Stimulated activated CD8-positive, alpha-beta memory T cell treated with anti-CD3 and anti-CD28 coated beads, Interleukin-12 subunit alpha, Interleukin-12 subunit beta, amount 100 ng/mL, for 24 hours (primary cell): ENCODE measurements at regions not wholly inside any gene's neighbourhood (a gene's known extent, or its start where the extent isn't known, plus 50 kb on each side); places are given as distances from the start of the nearest gene placed in this dataset.

Experiments
- DNase-seq: peaks from one replicate; pipeline ENCODE4 v3.0.0-alpha.2; 2020; ENCODE audit errors: extremely low read depth

DNA sequence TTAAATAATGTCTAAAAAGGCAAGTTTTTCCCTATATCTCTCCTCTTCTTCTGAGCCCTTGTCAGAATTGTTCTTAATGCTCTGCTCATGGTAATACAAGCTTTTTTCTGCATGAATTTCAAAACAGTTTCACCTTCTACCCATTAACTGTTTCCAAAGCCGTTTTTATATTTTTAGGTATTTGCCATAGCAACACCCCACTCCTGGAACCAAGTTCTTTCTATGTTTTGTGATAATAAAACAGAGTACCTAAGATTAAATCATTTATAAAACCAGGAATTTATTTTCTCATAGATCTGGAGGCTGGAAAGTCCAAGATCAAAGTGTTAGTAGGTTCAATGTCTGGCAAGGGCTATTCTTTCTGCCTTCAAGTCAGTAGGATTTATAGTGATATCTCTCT lies 497.4 kb downstream of the ETS1 start:
- no peak for DNase-seq

DNA sequence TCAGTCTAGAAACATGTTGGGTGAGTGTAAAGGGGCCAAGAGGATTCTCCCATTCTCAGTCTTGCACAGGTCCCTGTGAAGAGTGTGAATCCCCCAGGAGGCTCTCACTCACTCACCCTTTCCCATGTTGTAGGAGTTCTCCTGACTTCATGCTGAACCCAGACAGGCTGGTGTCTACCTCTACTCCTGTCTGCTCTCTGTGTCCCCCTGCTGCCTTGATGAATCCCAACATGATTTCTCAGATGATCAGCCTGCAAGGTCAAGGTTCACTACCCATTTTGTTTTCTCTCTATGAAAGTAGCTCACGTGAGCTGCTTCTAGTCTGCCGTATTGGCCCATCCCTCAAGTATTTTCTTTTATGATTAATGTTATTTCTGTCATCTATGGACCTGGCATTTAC lies 500.6 kb downstream of the ETS1 start:
- DNase-seq: no peak

DNA sequence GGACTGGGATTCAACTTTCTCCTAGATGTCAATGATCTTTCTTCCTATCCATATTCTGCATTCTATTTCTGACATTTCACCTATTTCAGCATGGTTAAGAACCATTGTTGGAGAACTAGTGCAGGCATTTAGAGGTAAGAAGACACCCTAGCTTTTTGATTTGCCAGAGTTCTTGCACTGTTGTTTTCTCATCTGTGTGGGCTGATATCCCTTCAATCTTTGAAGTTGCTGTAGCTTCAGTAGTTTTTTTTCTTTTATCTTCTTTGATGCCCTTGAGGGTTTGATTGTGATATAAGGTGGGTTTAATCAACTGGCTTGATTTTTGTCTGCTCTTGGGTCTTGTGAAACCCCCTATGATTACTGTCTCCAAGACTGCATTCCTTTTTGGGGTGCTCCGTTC lies 502.1 kb downstream of the ETS1 start:
- no peak for DNase-seq

DNA sequence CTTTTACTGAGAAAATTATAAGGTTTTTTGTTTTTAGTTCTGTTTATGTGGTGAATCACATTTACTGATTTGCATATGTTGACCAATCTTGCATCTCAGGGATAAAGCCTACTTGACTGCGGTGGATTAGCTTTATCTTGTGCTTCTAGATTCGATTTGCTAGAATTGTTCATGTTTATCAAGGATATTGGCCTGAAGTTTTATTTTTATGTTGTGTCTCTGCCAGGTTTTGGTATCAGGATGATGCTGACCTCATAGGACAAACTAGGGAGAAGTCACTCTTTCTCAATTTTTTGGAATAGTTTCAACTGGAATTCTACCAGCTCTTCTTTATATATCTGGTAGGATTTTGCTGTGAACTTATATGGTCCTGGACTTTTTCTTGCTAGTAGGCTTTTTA lies 504.8 kb downstream of the ETS1 start:
- DNase-seq: no peak

DNA sequence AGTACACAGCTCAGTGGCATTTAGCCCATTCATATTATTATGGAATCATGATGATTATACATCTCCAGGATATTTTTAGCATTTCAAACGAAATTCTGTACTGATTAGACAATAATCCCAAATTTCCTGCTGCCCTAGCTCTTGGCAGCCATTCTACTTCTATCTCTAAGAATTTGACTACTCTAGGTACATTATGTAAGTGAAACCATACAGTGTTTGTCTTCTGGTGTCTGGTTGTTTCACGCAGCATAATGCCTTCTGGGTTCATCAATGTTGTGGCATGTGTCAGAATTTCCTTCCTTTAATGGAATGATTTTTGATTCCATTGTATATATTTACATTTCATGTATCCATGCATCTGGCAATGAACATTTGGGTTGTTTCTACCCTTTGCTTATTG lies 517.7 kb downstream of the ETS1 start:
- DNase-seq: no peak

DNA sequence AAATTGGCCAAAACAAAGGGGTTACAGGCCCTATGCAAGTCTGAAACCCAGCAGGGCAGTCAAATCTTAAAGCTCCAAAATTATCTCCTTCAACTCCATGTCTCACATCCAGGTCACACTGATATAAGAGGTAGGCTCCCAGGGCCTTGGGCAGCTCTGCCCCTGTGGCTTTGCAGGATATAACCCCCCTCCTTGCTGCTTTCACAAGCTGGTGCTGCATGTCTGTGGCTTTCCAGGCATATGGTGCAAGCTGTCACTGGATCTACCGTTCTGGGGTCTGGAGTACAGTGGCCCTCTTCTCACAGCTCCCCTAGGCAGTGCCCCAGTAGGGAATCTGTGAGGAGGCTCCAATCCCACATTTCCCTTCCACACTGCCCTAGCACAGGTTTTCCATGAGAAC lies 519.6 kb downstream of the ETS1 start:
- no peak for DNase-seq

DNA sequence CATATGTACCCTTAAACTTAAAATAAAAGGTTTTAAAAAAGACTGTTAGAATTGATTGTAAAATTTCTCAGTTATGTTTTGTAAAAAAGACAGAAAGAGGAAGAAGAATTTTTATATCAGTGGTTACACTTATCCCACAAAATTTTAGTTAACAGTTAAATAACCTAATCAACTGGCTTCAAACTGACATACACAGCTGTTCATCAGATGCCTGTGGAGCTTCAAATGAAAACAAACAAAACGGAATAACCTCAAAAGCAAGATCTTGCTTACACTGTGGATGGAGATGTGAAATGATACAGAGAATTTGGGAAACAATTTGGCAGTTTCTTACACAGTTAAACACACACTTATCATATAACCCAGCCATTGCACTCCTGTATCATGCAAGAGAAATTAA lies 521.0 kb downstream of the ETS1 start:
- no peak for DNase-seq

DNA sequence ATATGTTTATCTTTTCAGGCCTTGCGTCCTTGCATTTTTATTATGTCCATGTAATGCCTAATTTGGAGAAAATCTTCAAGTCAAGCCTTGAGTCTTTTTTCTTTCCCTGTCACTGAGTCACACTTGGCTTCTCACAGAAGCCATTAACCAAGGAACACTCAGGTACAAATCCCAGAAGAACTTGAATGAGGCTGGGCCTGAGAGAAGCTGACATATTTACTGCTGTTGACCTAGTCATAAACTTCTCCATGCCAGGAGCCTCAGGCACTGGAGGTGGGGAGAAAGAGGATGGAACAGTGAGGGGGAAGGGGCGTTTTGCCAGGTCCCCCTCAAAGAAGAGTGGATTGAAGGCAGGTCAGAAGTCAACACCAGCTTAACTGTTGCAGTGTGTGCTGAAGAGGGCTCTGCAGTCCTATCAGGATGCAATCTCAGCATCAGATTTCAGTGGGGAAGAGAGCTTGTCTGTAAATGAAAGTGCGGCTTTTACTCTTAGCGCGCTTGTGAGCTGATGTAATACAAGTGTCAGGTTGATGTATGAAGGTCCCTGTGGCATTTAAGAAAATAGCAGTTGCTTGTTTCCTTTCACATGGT lies 526.0 kb downstream of the ETS1 start:
- DNase-seq: no peak

DNA sequence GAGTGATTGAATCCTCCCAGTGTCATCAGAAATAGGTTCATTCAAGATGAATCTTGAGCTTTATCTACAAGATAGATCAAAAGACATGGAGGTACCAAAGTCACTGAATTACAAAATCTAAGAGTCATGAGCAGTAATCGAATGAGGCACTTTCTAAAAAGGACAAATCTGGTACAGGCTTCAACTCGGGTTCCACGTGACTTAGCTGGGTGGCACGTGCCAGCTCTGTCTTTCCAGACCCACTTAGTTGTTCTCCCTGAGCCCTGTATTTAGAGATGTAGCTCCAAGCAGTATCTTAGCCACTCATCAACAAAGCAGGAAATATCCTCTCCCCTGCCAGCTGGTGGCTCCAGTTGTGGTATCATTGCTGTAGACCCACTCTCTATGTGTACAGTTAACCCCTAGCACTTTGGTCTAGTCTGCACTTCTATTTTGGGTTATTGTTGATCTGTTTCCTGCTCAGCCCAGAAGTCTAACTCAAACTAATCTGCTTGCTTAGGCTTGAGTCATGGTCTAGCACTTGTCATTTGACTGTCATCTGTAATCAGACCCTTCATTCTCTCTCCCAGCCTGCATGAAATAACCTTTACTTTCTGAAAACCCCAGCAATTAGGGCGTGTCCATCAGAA lies 528.7 kb downstream of the ETS1 start:
- no peak for DNase-seq

DNA sequence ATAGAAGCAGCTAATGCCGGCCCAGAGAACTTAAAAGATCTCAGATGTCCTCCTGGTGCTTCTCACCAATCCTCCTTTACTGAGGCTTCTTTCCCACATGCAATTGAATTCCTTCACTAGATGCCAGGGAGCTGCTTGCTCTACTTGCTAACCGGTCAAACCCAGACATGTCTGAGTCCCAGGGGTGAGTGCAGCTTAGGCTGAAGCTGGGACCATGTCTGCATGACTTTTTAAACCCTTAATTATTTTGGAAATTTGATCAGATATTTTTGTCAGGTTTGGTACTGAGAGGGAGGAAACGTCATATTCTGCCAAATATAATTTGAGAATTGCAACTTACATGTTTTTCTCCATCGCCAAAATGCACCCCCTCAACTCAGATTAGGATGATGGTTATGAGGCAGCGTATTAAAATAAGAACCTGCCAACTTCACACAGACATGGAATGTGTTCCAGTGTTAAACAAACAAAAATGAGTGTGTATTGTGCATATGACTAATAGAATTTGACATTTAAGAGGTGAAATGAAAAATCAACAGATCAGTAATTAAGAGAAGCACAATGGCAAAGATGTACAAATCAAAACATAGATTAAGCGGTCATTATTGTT lies 529.5 kb downstream of the ETS1 start:
- no peak for DNase-seq

DNA sequence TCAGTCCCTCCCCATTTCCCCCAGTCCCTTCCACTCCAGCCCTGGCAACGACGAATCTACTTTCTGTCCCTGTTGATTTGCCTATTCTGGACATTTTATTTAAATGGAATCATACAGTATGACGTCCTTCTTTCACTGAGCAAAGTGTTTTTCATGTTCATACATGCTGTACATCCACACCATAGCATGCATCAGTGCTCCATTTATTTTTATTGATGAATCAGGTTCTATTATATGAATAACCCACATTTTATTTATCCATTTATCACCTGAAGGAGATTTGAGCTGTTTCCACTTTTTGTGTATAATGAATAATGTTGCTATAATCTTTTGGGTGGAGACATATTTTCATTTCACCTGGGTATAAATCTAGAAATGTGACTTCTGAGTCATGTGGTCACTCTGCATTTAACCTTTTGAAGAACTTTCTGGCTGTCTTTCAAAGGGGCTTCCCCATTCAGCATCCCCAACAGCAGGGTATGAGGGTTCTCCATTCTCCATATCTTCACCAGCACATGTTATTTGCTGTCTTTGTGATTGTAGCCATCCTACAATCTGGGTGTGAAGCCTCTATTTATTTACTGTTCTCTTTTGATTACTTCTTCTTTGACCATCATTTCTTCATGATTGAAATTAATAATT lies 531.7 kb downstream of the ETS1 start:
- no peak for DNase-seq

DNA sequence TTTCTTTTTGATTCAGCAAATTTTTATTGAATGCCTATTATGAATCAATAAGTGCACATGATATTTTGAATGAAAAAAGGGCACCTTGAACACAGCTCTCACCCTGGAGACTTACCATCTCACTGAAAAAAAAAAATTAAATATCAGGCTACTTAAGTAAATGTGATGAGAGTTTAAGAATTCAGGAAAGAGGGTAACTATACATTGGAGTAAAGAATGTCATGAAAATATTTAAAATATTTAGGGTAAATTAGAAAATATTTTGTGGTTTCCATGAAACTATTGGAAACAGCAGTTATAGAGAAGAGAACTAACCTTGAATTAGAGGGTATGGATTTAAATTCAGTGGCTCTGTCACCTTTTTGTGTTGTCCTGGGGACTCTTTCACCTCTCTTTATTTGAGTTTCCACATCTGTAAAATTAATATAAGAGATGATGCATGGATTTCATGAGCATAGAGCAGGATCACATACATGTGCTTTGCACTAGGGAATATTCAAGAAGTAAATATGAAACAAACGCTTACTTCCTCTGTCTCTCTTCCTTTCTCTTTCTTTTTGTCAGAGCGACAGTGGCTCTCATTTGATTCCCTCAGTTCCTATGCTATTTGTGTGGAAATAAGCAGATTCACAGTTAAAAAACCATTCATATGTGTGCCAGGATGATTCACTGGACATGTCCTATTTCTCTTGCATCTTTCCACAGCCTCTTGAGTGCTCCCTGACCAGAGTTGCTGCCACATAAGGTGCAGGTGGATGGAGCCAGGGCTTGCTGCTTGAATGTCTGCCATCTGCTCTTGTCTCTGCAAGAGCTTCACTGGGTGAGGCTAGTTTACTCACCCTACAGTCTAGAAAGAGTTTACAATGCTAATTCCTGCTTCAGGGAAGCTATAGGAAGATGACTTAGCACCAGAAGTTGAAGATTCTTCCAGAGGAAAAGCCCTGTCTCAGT lies 533.1 kb downstream of the ETS1 start:
- DNase-seq: no peak

DNA sequence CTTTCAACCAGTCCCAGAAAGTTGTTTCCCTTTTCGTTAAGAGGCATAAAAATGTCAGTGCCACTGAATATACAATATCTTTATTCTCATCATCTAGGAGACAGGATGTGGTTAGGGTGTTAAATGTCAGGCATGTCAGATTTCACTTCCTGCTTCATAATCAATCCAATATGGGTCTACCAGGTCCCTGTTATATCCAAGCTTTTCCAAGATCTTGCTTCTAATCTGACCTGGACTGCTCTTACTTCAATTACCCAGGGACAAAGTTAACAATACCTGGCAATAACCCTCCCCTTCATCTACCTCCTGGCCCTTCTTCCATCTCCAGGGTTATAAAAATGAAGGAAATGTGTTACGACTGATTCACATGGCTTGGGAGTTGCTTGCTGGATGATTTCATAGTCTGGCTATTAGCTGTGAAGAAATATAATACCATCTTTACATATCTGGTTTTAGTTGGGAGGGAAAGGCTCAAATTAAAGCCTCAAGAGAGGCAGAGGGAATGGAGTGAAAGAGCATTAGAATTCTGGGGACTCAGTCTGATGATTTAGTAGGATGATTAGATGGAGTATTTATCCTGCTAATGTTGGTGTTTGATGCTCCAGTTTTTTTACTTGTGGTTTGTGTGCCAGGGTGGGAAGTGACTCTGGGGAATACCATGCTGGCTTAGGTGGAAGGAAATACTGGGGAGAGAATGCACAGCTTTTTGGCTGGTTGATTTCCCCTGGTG lies 534.3 kb downstream of the ETS1 start:
- DNase-seq: no peak

DNA sequence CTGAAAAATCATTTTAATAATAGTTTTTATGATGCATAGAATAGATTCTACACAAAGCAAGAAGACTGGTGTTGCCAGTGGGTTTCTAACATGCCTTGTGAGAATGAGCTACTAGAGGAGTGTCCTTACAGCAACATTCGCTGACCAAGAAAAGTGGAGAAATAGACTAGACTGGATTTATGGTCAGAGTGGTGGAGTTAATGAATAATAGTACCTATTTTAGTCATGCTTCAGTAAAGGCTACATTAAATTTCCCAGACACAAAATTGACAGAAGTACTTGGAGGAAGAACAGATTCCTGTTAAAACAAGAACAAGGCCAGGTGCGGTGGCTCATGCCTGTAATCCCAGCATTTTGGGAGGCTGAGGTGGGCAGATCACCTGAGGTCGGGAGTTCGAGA lies 539.2 kb downstream of the ETS1 start:
- no peak for DNase-seq

DNA sequence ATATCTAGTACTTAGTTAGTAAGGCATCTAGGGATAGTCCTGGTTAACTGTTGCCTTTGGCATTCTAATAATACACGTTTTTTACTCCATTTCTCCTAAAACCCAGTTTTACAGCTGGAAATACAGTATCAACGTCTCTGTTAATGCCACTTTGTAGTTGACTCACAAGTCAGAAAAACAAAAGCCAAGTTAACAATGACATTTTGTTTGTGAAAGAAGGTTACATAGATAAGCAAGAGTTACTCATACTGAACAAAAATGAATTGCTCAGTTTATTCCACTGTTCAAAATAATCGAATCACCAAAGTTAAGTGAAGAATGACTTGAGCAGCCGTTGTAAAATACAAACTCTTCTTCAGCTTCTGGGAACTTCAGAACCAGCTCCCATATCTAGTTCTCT lies 540.3 kb downstream of the ETS1 start:
- no peak for DNase-seq

DNA sequence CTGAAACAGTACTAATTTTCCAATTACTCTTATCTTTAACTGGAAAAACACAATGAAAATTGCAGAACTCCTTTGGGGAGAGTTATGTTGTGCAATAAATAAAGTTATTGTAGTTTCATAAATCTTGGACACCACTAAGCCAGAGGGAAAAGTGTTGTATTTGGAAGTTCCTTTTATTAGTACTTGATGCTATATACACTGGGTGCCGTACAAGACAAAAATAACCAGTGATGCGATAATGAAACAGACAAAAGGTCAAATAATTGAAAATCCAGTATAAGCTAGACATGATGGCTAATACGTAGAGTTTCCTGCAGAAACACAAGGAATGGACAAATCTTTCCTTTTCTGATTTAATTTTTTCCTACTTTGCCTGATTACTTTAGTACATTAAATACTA lies 541.1 kb downstream of the ETS1 start:
- no peak for DNase-seq

DNA sequence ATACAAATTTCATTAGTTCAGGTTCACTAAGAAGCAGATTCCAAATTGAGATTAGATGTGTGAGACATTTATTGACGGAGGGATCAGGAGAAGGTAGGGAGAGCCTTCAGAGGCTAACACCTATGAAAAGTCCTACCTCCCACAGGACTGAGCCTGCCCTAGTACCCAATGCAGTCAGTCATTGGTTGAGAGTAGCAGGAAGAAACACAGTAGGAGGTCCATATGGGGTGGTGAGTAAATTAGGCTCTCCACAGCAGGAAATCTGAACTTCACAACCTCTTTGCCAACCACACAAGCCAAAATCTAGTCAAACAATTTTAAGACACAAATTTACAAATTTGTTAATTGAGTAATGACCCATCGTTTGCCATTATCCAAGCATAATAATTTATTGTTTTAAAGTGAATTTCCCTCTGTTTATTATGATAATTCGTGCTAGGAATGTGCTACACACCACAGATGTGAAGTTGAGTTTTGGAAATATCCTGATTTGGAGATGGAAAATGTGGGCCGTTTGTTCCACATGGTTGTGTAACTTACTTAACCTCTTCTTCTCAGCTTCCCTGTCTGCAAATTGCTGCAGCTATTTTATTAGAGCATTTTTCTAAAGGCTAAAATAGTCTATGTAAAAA lies 542.1 kb downstream of the ETS1 start:
- no peak for DNase-seq

DNA sequence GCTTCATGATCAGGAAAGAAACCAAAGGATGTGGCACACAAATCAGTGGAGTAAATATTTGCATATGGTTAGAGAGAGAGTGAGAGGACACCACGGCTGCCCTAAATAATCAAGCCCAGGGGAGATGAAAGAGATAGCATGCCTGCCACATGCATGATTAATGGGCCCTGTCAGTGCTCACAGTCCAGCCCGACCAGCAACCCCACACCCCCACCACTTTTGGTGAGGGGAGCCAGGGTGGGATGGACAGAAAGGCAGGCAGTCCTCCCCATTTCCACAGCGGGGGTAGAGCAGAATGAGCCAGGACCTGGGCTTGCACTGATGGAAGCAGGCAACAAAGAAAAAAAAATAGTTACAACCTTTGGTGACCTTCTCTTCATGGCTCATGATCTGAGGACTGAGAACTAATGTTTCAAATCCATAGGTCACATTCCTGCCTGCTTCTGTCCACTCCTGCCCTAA lies 545.0 kb downstream of the ETS1 start:
- DNase-seq: no peak

DNA sequence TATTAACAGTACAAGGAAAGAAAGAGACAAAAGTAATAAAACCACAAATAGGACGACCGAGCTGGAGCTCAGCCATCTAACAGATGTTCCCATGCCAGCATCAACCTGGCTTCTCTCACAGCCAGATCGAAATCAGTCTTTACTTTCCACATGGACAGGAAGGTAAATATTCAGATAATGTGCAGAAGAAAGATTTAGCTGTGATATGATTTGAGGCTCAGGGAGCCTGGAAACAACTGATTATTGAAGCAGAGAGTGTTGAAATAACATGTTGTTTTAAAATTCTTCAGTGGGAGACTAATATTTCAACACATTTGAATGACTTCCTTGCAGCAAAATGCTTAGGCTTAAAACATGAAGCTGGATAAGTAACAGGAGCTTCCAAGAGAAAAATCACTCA lies 546.8 kb downstream of the ETS1 start:
- no peak for DNase-seq

DNA sequence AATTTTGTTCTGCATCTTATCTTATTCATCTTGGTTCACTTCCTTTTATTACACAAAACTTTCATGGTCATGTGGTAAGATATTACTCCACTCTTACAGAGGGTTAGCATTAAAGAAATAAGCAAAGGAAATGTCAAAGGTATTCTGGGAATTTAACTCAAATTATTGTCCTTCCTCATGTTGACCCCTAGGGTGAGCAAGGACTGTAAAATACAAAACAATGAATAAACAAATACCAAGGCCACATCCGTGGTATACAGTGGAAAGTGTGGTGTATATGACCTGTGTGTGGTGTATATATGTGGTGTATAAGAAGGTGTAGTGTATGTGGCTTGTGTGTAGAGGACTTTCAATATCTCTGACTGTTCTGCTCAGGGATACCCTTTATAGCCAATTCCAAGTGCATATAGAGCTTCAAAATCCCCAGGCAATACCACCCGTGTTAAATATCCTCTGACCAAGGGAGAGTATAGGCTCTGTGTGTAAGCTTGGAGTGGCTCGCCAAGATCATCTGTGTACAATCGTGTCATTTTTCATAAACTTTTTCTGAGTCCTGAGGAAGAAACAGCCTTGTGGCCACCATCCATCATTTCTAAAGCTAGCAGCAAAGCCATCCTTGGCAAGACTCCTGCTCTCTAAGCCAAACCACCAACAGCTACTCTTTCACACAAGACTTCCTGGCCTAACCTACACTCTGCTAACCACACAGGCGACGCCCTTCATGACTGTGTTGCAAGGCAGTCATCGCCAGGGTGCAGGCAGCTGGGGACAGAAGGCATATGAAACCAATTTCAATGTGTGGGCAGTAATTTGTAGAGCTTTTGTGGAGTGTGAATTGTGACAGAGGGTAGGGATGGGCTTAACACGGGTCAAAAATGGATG lies 548.0 kb downstream of the ETS1 start:
- peak; percentile 39 for DNase-seq
